GM18517 (cell line): ENCODE measurements at regions not wholly inside any gene's neighbourhood (a gene's known extent, or its start where the extent isn't known, plus 50 kb on each side); places are given as distances from the start of the nearest gene placed in this dataset.
"Not testable (repeated sequence)": the region's sequence is repeated elsewhere in the genome, so short reads cannot be mapped to it uniquely, and the experiment has no call there.

ENCODE experiments used
- ATAC-seq: cut with Tn5 transposase; IDR thresholded peaks from one replicate; pipeline ENCODE4 v1.9.1; 2021; ENCODE audit warnings: mild to moderate bottlenecking, moderate library complexity; ENCODE audit not compliant: unreplicated experiment

GRCh38 chr12:65721541-65722190 is 102.6 kb upstream of the HMGA2 start:
- ATAC-seq: no peak

- ATAC-seq: no peak
Measured at GRCh38 chr12:65725376-65725775, 98.9 kb upstream of the HMGA2 start.

- ATAC-seq: no peak
Measured at GRCh38 chr12:65728455-65728847, 95.8 kb upstream of the HMGA2 start.

- ATAC-seq: no peak
Measured at GRCh38 chr12:65728848-65729793, 95.2 kb upstream of the HMGA2 start.

GRCh38 chr12:65731771-65732170 is 92.5 kb upstream of the HMGA2 start:
- no peak for ATAC-seq

- not testable (repeated sequence) for ATAC-seq
Measured at GRCh38 chr12:65733643-65734042, 90.6 kb upstream of the HMGA2 start.

- no peak for ATAC-seq
Measured at GRCh38 chr12:65734226-65734625, 90.1 kb upstream of the HMGA2 start.

GRCh38 chr12:65739606-65740005 is 84.7 kb upstream of the HMGA2 start:
- no peak for ATAC-seq

- ATAC-seq: no peak
Measured at GRCh38 chr12:65740506-65740872, 83.8 kb upstream of the HMGA2 start.

GRCh38 chr12:65740873-65741600 is 83.2 kb upstream of the HMGA2 start:
- ATAC-seq: no peak

GRCh38 chr12:65741656-65742017 is 82.6 kb upstream of the HMGA2 start:
- ATAC-seq: no peak

- ATAC-seq: no peak
Measured at GRCh38 chr12:65742018-65743010, 82.0 kb upstream of the HMGA2 start.

- not testable (repeated sequence) for ATAC-seq
Measured at GRCh38 chr12:65744236-65744840, 79.9 kb upstream of the HMGA2 start.

GRCh38 chr12:65747338-65747737 is 76.9 kb upstream of the HMGA2 start:
- ATAC-seq: no peak

- no peak for ATAC-seq
Measured at GRCh38 chr12:65748332-65748731, 76.0 kb upstream of the HMGA2 start.

- ATAC-seq: no peak
Measured at GRCh38 chr12:65754290-65754689, 70.0 kb upstream of the HMGA2 start.

- ATAC-seq: no peak
Measured at GRCh38 chr12:65754744-65755595, 69.3 kb upstream of the HMGA2 start.

- no peak for ATAC-seq
Measured at GRCh38 chr12:65755596-65755978, 68.7 kb upstream of the HMGA2 start.

- no peak for ATAC-seq
Measured at GRCh38 chr12:65756267-65756666, 68.0 kb upstream of the HMGA2 start.
